Stimulated activated CD8-positive, alpha-beta memory T cell treated with anti-CD3 and anti-CD28 coated beads, Interleukin-12 subunit alpha, Interleukin-12 subunit beta, amount 100 ng/mL, for 24 hours (primary cell): ENCODE measurements at regions not wholly inside any gene's neighbourhood (a gene's known extent, or its start where the extent isn't known, plus 50 kb on each side); places are given as distances from the start of the nearest gene placed in this dataset.
"Not testable (repeated sequence)": the region's sequence is repeated elsewhere in the genome, so short reads cannot be mapped to it uniquely, and the experiment has no call there.

Experiments used
- DNase-seq: peaks from one replicate; pipeline ENCODE4 v3.0.0-alpha.2; 2020; ENCODE audit errors: extremely low read depth

DNA sequence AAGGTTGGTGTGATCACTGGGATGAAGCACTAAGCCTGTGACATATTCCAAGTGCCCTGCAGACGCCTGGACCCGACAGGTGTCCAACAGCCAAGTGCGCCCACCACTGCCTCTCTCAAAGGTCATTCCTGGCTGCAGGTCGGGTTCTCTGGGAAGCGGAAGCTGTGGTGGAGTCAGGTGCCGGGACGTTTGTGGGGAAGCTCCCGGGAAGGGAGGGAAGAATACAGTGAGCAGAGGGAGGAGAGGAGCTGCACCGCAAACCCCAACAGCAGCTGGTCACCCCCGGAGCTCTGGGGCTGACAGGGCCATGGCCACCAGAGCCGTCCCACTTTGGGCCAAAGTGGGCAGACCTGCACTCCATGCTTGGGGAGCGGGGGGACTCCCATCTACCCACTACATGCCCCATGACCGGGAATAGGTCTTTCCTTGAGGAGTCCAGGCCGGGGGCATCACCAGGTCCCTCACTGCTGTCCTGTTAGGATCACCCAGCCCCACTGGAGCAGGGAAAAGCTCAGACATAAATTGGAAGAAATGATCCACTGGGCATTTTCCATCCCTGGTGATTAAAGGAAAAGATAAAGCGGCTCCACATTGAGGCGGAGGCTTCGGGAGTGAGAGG, 84.5 kb upstream of the PPP2R2D start:
- no peak for DNase-seq

DNA sequence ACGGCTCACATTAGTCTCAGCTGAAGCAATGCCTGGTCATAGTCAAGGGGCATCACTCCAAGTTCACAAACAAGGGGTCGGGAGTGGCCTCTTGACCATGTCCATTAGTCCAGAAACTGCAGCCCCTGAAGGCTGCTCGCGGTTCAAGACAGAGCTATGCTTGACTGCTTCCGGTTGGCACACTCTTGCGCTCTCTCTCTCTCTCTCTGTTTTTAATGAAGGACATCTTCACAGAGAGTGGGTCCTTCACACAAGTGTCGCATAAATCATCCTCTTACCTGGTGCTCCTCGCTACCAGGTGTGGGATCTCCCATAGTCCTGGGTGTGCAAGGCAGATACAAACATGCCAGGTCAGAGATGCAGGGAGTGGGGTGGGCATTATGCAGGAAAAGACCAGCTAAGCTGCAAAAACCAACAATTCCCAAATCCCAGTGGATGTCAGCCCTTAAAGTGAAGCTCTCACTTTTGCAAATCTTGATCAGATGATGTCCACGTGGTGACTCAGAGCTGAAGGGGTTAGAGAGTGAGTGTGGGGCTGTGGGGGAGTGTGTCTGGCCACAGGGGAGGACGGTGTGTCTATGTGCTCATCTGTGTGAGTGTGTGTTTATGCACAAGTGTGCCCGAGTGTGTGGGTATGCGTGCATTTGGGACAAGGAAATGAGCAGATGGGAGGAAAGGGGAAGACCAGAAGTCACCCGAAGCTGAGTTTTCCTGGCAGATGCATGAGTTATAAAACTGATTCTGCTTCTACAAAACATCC, 83.7 kb upstream of the PPP2R2D start:
- DNase-seq: no peak

DNA sequence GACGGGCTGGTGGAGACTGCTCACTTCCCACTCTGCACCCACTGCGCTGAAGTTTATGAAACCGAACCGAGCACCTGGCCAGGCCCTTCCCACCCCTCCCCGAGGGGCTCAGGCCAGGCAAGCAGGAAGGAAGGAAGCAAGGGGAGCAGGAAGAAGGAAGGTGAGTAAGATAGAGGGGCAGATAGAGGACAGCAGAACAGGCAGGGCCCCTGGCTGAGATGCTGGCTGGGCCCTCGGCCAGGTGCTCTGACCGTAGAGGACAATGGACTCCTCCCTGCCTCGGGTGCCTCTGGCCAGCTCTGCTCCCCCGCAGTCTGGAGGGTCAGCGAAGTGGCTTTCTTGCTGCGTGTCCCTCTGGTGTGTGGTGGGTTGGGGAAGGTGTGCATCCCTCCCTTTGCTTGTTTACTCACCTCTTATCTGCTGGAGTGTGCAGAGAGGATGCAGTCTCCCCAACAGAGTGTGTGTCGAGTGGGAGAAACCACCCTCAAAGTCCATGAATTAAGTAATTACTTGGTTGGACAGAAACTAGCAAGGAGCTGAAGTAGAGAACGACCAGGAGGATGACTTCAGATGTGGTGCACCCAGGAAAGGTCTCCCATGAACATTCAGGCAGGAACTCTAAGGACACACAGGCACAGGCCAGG, 82.8 kb upstream of the PPP2R2D start:
- DNase-seq: no peak

- no peak for DNase-seq
These were observed 82.1 kb upstream of the PPP2R2D start for GRCh38 chr10:131818510-131819234.

GRCh38 chr10:131819241-131820072, 81.4 kb upstream of the PPP2R2D start:
- DNase-seq: no peak

DNA sequence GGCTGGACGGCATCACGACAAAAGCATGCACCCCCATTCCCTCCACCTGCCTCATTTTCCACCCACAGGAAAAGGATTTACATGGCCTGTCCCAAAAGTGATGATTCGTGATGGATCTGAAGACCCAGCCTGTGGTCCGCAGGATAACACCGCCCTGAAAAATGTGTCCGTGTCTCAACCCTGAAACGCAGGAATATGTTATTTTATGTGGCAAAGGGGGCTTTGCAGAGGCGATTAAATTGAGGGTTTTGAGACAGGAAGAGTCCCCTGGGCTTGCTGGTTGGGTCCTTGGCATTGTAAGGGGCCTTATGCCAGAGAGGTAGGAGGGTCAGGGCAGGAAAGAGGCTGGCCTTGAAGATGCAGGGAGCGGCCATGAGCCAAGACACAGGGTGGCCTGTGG, 80.2 kb upstream of the PPP2R2D start:
- no peak for DNase-seq

DNA sequence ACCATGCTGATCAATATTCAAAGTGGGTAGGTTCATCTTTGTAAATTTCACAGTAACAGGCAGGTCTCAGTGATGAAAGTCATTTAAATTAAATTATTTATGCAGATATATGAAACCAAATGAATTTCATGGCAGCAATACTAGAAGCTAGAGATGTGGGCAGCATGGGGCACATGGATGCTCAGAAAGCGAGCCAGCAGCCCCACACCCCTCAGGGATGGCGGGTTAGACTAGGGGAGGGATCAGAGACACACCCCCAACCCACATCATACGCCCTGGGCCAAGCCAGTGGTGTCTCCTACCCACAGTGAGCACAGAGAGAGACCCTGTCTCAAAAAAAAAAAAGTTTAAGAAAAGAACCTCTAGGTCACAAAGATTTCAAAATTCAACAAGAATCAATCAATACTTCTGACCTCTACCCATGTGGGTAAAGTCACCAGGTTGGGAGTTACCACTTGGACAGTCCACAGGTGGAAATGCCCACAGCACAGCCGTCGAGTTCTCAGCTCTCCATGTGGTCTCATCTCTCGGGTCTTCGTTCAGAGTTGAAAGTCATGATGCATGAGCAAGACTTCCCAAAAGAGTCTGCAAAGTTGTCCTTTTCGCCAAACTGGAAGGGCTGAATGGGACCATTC, 79.3 kb upstream of the PPP2R2D start:
- no peak for DNase-seq

- no peak for DNase-seq
These were observed 78.7 kb upstream of the PPP2R2D start for GRCh38 chr10:131822013-131822691.

DNA sequence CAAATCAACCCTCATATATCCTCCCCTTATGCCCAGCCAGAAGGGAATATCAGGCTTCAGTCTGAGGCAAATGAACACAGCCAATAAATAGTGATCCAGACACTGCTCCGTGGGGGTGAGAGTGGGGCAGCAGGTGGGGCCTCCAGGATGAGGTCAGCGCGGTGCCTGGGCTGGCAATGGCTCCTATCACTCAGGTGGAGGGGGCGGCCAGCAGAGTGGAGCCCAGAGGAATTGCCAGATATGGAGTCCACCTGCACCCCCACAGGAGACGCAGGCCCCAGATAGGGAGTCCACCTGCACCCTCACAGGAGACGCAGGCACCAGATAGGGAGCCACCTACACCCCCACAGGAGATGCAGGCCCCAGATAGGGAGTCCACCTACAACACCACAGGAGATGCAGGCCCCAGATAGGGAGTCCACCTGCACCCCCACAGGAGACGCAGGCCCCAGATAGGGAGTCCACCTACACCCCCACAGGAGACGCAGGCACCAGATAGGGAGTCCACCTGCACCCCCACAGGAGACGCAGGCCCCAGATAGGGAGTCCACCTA, 78.0 kb upstream of the PPP2R2D start:
- DNase-seq: no peak

- not testable (repeated sequence) for DNase-seq
These were observed 77.2 kb upstream of the PPP2R2D start for GRCh38 chr10:131823601-131824099.

GRCh38 chr10:131824371-131825149, 76.2 kb upstream of the PPP2R2D start:
- no peak for DNase-seq

DNA sequence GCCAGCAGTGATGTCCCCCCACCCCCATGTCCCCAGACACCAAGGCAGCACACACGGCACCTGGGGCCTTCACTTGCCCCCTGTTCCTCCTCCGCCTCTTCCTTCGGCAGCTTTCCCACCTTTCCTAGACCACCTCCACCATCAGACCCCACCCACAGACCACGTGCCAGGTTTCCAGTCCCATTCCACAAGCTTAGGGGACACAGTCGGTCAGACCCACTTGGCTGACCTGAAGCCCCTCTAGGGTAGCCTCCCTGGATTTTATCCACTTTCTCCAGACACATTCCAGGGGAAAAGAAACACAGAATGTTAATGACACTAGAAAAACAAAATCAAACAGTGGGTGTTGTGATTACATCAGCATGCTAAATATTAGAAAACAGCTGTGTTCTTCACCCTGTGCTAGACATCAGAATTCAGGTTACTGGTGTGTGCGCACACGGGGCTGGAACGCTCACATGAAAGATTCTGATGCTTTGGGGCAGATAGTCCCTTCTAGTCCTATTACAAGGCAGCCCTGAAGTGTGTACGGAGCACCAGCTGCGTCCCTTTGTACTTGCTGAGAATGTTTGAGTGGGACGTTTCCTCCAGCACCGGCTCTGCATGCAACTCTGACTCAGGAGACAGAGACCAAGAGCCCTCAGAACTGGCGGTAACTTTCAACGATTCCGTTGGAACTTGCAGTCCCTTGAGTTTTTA, 75.5 kb upstream of the PPP2R2D start:
- DNase-seq: no peak

- DNase-seq: no peak
These were observed 74.7 kb upstream of the PPP2R2D start for GRCh38 chr10:131825960-131826650.

GRCh38 chr10:131829156-131829930, 71.5 kb upstream of the PPP2R2D start:
- no peak for DNase-seq

GRCh38 chr10:131830446-131831130, 70.2 kb upstream of the PPP2R2D start:
- no peak for DNase-seq

- no peak for DNase-seq
These were observed 69.2 kb upstream of the PPP2R2D start for GRCh38 chr10:131831561-131831960.
